Esophagus (tissue), 2 donors: ENCODE measurements at regions not wholly inside any gene's neighbourhood (a gene's known extent, or its start where the extent isn't known, plus 50 kb on each side); places are given as distances from the start of the nearest gene placed in this dataset.

Experiments used
- H3K27ac ChIP-seq, 2 donors: one replicate each; pipeline ENCODE4 v1.5.1; 2013; ENCODE audit warnings: low read depth in 2 of 2, mild to moderate bottlenecking in 2 of 2, inconsistent platforms in 1 of 2, low read length in 1 of 2, moderate library complexity in 1 of 2
- H3K27me3 ChIP-seq, 2 donors: one replicate each; pipeline ENCODE4 v1.6.1; 2013; ENCODE audit warnings: low read length in 2 of 2, control low read depth in 1 of 2, mild to moderate bottlenecking in 1 of 2; ENCODE audit not compliant: insufficient read depth in 2 of 2, control insufficient read depth in 1 of 2
- H3K36me3 ChIP-seq, 2 donors: one replicate each; pipeline ENCODE4 v1.6.1; 2013; ENCODE audit warnings: low read length in 1 of 2; ENCODE audit not compliant: control insufficient read depth in 2 of 2, insufficient read depth in 2 of 2
- H3K4me1 ChIP-seq, 2 donors: one replicate each; pipeline ENCODE4 v1.6.1; 2013; ENCODE audit warnings: low read length in 1 of 2; ENCODE audit not compliant: control insufficient read depth in 2 of 2, insufficient read depth in 2 of 2
- H3K4me3 ChIP-seq, 2 donors: one replicate each; pipeline ENCODE4 v1.5.1; 2013; ENCODE audit warnings: low read length in 2 of 2, mild to moderate bottlenecking in 2 of 2, low read depth in 1 of 2, moderate library complexity in 1 of 2
- H3K9me3 ChIP-seq, 2 donors: one replicate each; pipeline ENCODE4 v1.6.1; 2013; ENCODE audit warnings: mild to moderate bottlenecking in 2 of 2, low read depth in 1 of 2, low read length in 1 of 2, moderate library complexity in 1 of 2; ENCODE audit not compliant: control insufficient read depth in 2 of 2, insufficient read depth in 1 of 2
- WGBS, 2 donors: extraction: QIAGEN DNeasy Blood & Tissue Kit; methylation state at CpG; one replicate each; pipeline ENCODE4 v1.1.7; 2013; 5-methylcytosine and 5-hydroxymethylcytosine counted together
- donor health status: healthy with polysubstance abuse.
- donor health status: Bipolar disorder and iron deficiency.

- no peaks in the 10 kb centered on the region for H3K36me3 ChIP-seq
- no peaks in the 10 kb centered on the region for H3K9me3 ChIP-seq
- H3K27me3 ChIP-seq: no peaks in the 10 kb centered on the region
- no peak overlapping the region for H3K4me3 ChIP-seq
- H3K27ac ChIP-seq: no peak overlapping the region
- H3K4me1 ChIP-seq: no peaks in the 10 kb centered on the region
- 75 to 90% methylated on average over 1 of the region's 1 CpG for WGBS, 2 donors
These were observed 66.3 kb upstream of the NAALADL2 start for GRCh38 chr3:174792864-174793263.
